ENCODE measurements at regions not wholly inside any gene's neighbourhood (a gene's known extent, or its start where the extent isn't known, plus 50 kb on each side); places are given as distances from the start of the nearest gene placed in this dataset.
"Not testable (repeated sequence)": the region's sequence is repeated elsewhere in the genome, so short reads cannot be mapped to it uniquely, and the experiment has no call there.

DNA sequence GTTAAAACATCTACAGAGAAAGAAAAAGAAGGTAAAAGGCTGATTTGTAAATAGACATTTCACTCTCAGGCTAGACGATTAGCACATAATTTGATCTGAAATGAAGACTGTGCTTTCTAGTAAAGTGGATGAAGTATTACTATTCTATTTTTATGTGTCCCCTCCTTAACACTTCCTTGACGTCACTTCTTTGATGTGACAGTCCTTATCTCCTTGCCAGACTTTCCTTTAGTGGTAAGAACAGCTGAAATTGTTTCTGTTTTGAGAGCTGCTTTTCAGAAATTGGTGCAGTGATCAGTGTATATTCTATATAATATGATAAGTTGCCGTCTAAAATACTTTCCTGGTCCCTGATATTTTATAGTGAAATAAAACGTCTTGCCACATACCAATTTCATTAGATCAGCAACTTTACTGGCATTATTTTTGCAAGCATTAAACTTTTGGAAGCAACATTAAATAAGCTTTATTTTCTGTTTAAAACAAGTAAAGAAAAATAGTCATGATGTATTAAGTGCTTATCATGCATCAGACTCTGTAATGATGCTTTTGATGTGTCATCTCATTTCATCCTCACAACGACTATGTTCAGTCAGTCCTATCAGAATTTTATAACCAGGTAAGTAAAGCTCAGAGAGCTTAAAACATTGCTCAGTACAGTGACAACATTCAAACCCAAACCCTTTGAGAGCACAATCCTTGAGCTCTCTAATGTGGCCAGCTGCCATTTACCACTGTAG, 210.3 kb upstream of the PCDH9 start:
- no peak for DNase-seq (ENCODE audit: low read depth)

DNA sequence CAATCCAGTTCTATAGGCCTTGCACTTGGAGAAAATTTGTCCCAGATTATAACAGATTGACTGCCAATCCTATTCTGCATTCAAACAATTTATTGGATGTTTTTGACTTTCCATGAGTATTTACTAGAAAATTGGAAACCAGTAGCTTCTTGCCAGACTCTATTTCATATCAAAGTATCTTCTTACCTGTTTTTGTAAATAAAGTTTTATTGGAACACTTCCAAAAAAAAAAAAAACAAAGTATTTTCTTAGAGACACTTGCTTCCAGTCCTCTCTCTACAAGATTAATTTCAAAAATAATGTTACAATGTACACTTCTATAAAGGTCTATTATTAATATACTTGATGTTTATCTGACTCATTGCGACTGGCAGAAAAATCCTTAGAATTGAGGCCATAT, 209.2 kb upstream of the PCDH9 start:
- no peak for DNase-seq (ENCODE audit: low read depth)

DNA sequence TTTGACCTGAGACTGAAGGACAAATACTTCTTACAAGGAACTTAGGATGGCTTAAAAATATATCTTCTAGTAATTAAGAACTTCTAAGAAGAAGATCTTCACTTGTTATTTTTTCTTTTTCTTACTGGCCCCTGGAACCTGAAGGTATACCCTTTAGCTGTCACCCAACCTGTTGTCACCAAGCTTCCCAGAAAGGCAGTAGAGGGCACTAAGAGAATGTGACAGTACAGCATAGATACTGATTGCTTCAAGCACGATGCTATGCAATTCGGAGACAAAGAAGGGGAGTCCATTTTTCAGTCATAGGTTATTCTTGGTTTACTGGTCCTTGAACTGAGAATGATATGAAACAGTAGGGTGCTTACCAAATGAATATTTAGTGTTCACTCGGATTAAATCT, 208.3 kb upstream of the PCDH9 start:
- no peak for DNase-seq (ENCODE audit: low read depth)

DNA sequence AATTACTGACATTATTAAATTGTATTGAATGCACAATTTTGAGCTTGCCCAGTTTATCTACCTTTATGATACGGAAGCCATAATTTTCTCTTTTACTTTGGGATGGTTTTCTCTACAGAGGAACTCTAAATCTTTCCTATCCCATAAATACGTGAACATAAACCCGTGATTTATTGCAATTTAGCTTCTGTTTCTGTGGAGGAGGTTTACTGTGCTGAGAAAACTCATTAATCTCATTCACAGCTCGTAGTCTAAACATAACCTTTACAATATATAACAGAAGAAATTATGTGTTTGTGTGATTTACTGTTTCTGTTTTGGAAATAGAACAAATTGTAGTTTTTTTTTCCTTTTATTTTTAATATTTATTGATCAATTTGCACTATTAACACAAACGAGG, 207.1 kb upstream of the PCDH9 start:
- no peak for DNase-seq (ENCODE audit: low read depth)

DNA sequence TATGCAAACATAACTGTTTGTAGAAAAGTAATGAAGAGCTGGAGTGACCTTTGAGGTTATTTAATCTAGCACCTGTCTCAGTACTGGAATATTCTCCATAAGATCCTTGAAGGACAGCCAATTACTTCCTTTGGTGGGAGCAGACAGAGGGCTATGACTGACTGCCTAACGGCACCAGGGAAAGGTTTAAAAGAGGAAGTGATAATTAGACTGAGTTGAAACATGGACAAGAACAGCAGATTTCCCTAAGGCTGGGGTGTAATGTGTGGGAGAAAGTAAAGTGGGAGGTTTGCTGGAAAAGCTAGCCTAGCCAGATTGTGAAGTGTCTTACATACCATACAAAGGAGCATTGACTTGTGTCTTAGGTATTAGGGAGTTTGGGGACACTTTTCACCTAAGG, 191.3 kb upstream of the PCDH9 start:
- no peak for DNase-seq (ENCODE audit: low read depth)

DNA sequence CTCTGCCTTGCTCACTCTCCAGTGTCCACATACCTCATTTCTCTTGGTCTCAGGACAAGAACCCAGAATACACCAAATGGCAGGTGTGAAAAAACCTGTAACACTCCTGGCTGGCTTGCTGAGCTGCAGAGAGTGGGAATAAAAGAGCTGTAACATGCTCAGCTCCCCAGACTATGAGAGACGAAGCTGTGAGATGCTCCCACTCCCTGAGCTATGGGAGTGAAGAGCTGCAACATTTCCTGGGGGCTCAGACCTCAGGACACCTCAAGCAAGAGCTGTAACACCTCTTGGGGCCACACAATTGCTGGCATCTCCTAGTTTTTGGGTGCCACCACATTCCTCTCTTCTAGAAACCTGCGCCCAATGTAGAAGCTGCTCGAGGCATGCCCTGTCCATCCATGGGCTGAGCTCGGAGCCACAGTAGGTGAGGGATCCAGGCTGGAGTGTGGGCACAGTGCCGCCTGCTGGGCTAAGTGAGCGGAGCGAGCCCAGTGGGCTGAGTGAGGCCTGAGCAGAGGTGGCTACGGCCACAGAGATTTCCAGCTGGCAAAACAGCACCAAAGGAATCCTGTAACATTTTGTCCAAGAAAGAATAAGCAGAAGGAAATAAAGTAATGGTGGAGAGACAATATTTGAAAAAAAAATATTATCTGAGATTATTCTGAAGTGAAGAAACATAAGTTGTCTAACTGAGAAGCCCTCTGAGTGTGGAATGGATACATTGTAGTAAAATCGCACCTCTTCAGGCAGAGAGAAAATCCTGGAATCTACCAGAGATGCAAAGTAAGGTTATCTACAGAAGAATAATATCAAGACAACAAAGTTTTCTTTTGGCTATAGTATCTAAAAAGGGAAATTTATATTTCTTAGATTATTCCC, 186.2 kb upstream of the PCDH9 start:
- DNase-seq (ENCODE audit: low read depth), result peak; percentile 3

DNA sequence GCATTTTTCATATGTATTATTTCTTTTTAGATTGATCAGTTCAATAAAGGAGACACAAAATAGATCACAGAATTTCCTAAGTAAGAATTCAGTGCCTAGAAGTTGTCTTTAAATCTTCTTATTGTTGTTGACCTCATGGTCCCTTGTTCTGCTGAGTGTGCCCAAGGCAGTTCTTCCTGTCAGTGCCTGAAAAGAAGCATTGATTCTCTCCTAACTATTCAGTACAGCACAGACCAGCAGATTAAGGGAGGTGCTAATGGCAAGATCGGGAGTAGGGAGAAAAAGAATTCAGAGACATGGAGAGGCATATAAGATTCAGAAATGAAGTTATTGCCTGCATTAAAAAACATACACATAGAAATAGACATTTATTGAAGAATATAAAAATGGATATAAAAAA, 180.5 kb upstream of the PCDH9 start:
- DNase-seq (ENCODE audit: low read depth), result no peak

DNA sequence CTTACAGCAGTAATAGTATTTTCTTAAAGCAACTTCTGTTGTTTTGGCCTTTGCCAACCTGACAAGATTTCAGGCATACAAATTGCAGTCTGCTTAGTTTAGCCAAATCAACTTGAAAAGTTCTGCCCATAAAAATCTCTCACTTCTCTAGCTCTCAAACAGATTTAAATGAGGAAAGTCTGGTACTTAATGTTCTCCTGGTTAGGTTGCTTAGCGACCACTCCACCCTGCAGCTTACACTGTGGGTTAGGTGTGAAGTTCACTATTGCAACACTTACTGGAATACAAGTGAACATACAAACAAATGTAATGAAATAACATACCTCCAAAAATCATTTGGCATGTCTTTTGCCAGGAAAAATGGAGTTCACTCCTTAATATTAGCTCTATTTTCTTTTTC, 178.7 kb upstream of the PCDH9 start:
- no peak for DNase-seq (ENCODE audit: low read depth)

DNA sequence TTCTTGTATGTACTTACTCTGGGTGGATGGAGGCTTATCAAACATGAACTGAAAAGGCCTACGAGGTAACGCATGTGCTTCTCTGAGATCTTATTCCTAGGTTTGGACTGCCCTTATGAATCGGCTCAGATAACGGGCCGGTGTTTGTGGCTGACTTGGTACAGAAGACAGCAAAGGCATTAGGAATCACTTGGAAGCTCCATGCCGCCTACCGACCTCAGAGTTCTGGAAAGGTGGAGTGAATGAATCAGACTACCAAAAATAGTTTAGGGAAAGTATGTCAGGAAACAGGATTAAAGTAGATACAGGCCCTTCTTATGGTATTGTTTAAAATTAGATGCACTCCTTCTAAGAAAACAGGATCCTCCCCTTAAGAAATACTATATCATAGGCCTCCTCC, 172.4 kb upstream of the PCDH9 start:
- DNase-seq (ENCODE audit: low read depth), result no peak

DNA sequence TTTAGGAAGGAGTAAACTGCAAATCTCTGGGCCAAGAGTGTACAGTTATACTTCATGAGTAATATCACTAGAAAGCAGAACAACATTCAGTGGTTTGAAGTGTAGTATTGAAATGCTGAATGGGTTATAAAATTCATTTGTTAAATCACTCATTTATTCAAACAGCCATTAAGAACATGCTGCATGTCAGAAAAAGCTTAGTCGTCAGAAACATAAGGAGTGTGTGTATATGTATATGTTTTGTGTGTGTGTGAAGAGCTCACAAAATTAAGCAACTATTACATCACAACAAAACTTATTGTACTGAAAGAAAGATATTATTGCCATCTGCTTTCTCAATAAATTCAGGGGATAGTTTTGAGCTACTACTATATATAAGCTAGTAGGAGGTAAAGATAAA, 165.4 kb upstream of the PCDH9 start:
- no peak for DNase-seq (ENCODE audit: low read depth)

DNA sequence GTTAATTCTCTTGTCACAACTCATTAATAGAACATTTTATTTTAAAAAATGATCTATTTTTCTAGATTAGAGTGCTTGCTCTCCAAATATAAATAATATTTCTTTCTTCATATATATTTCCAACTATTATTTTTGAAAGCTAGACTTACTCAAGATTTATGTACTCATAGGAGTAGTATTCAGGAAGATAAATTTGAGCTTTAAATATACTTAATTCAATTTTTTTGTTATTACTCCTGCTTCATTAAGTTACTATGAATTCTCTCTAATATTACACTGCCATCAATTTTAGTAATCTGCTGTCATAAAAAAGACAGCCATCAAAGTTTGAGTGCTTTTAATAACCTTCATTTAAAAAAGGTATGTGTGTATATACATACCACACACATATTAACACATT, 161.9 kb upstream of the PCDH9 start:
- no peak for DNase-seq (ENCODE audit: low read depth)

DNA sequence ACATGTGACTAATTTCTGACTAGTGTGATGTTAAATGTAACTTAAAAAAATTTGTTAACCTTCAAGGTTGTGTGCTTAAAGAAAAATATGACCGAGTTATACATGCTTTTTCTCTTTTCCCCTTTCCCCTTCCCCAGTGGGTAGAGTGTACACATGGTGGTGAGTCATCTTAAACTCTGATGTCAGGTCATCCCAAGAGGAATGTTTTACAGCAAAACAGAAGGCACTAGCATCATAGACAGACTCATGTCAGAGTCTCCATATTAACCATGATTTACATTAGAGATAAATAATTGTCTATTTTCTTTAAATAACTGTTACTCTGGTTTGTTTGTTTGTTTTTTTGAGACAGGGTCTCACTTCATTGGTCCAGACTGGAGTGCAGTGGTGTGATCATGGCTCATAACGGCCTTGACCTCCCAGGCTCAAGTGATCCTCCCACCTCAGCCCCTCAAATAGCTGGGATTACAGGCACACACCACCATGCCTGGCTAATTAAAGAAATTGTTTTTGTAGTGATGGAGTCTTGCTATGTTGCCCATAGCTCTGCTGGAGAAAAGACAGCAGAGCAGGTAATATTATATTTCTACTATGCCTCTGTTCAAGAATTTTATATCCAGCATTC, 160.4 kb upstream of the PCDH9 start:
- DNase-seq (ENCODE audit: low read depth), result no peak

DNA sequence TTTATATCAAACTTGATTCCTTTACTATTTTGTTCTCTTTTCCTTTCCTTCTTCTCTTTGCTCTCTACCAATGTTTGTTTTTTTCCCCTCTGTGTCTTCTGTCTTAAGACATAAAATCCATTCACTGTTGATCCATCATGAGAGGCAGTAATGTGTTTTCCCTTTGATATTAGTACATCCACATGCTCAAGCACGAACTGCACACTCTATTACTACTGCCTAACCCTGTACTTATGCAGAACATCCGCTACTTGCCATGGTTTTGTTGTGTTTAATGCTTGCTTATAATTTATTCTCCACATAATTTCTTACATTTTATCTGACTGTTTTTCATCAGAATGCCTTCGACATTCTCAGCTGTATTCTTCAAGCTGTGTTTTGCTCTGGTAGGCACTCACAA, 159.0 kb upstream of the PCDH9 start:
- DNase-seq (ENCODE audit: low read depth), result no peak

DNA sequence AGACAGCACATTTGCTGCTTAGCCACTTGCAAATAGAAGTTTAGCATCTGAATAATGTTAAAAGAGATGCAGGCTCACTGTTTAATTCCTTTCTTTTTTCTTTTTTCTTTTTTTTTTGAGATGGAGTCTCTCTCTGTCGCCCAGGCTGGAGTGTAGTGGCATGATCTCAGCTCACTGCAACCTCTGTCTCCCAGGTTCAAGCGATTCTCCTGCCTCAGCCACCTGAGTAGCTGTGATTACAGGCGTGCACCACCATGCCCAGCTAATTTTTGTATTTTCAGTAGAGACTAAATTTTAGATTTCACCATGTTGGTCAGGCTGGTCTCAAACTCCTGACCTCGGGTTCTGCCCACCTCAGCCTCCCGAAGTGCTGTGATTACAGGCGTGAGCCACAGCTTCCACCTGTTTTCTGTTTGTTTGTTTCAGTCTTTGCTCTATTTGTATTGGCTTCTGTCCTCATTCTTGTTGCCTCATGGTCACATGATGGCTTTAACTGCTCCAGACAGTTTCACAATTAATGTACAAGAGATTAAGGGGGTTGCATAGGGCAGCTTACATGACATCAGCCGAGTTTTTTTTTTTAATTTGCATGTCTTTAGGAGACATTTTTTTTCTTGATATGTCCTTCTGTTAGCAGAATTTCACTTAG, 153.1 kb upstream of the PCDH9 start:
- DNase-seq (ENCODE audit: low read depth), result not testable (repeated sequence)

DNA sequence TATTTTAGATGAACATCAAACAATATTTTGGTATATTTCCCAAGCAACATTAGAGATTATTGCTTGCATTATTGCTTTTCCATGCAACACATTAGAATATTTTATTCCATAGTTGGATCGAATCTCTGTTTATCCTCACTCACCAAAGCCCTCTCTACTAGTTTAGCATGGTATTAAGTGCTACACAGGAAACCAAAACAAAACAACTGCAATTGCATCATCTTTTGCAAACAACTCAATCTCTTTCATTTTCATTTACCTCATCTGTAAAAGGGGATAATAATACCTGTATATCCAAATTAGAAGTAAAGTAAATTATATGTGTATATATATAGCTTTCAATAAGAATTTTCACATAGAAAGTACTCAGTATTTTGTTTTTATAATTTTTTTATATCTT, 147.8 kb upstream of the PCDH9 start:
- no peak for DNase-seq (ENCODE audit: low read depth)

DNA sequence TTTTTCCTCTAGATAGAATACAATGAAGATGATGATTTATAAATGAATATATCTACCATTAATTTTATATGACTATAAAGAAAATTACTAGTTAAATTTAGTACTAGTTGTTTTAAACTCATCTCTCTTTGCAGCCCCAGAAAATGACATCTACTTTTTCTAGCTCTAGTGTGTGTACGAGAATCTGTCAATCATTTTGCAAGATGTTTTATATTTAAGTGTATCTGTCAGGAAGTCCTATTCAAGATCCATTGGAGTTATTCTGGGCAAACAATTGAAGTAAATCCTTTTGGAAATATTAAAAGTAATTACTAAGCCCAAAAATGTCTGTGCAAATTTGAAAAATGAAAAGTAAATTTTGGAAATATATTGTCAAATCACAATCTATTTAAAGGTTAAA, 144.3 kb upstream of the PCDH9 start:
- no peak for DNase-seq (ENCODE audit: low read depth)

DNA sequence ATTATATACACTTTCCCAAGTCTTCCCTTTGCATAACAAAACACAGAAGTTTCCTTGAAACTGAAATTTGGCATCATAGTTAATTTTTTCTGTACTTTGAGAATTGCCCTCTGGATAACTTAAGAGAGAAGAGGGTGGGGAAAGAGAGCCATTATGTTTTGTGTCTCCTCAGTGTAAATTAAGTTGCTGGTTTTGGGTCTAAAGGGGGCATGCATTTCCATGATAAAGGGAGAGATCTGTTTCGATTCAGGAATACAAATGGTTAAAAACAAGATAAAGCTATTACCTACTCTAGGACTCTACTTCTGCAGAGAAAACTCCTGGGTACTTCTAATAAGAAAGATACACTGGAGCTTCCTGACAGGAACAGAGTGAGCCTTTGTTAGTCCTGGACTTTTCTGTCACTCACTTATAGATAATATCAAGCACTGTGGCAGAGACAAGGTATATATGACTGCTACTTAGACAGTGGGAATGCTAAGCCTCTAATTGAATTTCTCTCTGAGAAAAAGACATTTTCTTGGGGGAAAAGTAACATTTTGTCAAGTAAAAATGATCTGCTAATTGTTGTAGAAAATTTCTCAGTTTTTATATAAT, 142.8 kb upstream of the PCDH9 start:
- no peak for DNase-seq (ENCODE audit: low read depth)

DNA sequence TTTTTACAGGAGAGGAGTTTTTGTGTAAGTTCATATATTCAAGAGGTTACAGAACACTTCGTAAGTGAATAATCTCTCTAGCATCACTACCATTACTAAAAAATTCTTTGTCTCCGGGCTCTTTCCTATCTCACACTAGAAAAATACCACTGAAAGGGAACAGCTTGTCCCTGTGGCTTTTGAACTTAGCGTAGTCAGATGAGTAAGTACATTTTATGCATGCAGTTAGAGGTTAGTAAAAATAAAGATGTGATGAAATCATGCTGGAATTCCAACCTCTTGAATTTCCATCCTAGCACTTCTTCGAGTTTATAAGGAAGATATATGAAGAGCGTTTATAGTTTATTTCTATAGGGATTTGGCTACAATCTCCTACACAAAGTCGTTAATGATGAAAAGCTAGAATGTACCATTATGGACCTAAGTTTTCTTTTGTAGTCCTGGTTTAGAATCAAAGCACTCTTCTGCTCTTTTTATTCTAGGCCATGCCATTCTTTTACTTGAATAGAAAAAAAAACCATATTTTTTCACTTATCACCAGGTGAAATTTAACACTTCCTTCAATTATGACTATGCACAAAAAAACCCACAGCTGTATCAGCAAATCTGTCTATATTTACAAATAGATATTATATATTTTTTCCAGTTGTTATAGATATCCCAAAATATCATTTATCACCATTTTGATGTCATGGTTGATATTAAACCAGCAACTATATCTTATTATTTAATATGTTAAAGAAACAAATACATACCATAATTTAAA, 139.9 kb upstream of the PCDH9 start:
- no peak for DNase-seq (ENCODE audit: low read depth)

DNA sequence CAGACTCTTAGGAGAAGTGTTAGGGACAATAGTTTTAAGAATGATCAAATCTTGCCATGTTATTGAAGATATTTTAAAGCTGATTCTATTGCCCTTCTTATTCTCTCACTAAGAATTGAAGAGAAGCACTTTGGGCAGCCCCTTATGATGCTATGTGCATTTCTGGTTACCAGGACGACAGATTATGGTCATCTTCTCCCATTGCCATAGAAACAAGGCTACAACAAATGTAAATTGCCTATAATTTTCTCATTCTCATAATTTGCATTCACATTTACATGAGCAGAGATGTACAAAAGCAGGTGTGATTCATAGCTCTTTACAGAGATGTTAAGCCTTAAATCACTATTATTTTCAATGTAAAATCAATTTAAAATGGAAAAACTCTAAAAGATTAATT, 137.3 kb upstream of the PCDH9 start:
- DNase-seq (ENCODE audit: low read depth), result no peak

DNA sequence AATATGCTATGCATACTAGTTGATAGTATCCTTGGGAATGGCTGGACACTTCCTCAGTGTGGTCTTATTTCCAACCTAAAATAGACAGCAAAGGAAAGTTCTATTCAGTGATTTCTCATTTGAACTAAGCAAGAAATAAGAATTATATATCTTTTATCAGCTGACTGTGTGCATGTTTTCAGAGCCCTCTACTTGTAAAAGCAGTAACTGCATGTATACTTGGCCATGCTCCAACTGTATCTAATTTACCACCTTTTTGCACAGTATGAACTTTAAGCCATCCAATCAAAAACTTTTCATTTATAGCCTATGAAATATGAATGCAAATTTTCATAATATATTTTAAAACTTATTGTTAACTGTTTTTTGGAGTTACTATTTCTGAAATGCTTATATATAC, 136.4 kb upstream of the PCDH9 start:
- no peak for DNase-seq (ENCODE audit: low read depth)

DNA sequence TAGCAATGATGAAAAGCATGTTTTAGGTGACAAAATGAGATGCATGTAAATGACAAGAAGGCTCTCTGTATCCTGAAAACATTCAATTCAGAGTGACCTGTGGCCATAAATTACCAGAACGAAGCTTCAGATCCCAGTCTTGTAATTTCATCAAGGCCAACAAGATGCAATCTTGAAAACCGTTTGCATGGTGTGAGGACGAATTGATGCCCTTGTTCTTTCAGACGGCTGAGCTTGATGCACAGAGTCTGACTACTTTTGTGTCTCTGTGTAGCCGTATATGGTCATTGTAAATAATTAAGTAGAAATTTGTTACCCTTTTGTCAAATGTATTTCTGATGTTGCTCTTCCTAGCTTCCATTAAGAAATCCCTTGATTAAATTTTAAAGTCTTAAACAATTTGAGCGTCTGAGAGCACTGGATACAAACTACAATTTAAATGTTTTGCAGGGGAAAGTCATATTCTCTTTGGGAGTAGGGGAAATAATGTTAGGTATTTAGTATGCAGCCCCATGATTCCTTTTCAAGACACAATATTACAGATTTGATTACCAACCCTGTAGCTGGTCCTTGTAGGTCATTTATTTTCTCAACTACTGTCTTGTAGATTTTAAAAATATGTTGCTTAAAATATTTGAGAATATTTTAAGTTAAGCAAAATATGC, 125.8 kb upstream of the PCDH9 start:
- no peak for DNase-seq (ENCODE audit: low read depth)
